K562 (cell line): ENCODE measurements at regions not wholly inside any gene's neighbourhood (a gene's known extent, or its start where the extent isn't known, plus 50 kb on each side); places are given as distances from the start of the nearest gene placed in this dataset.

Experiments used
- AFF4 ChIP-seq: sonication (generic); formaldehyde crosslinking; IDR thresholded peaks from 2 replicates; pipeline ENCODE4 v1.8.0; 2023; ENCODE audit warnings: mild to moderate bottlenecking, missing genetic modification reagents
- CSDE1 ChIP-seq, 2 experiments: fragments of 450-650 bp; IDR thresholded peaks; 2 replicates each; pipeline ENCODE4 v1.6.1; 2016; ENCODE audit warnings: mild to moderate bottlenecking in 1 of 2
- CXXC5 ChIP-seq: fragments of 250-450 bp; sonication (Bioruptor Pico); IDR thresholded peaks from 2 replicates; pipeline ENCODE4 v1.8.0; 2022; ENCODE audit warnings: inconsistent platforms, mild to moderate bottlenecking, moderate library complexity
- ETV5 ChIP-seq: sonication (generic); formaldehyde crosslinking; IDR thresholded peaks from 2 replicates; pipeline ENCODE4 v1.4.0; 2020; ENCODE audit warnings: low read depth, mild to moderate bottlenecking, missing genetic modification reagents
- FOXA3 ChIP-seq, 2 experiments: fragments of 450-650 bp in 1 of 2; sonication (generic) in 1 of 2; formaldehyde crosslinking; IDR thresholded peaks in 1 of 2; conservative IDR thresholded peaks in 1 of 2; 2 replicates each; pipeline versions ENCODE4 v1.4.0 to v1.8.0; 2020 to 2022; ENCODE audit warnings: mild to moderate bottlenecking in 2 of 2, missing genetic modification reagents in 1 of 2
- MTA2 ChIP-seq: fragments of 450-650 bp; IDR thresholded peaks from 2 replicates; pipeline ENCODE4 v1.6.1; 2016; ENCODE audit warnings: low read depth
- NCOA1 ChIP-seq: fragments of 450-650 bp; IDR thresholded peaks from 2 replicates; pipeline ENCODE4 v1.6.1; 2016; ENCODE audit warnings: low read depth
- SNRNP70 ChIP-seq: fragments of 200-400 bp; formaldehyde crosslinking; optimal IDR thresholded peaks from 2 replicates; pipeline ENCODE3; 2017; ENCODE audit warnings: low read depth, low read length
- SRSF9 ChIP-seq: fragments of 200-400 bp; formaldehyde crosslinking; IDR thresholded peaks from 2 replicates; pipeline ENCODE4 v1.6.1; 2017; ENCODE audit warnings: low read depth, low read length, borderline replicate concordance
- TEAD1 ChIP-seq, 2 experiments: fragments of 450-650 bp in 1 of 2; sonication (generic) in 1 of 2; formaldehyde crosslinking; IDR thresholded peaks; 2 replicates each; pipeline versions ENCODE4 v1.4.0 to v1.8.0; 2020 to 2022; ENCODE audit warnings: mild to moderate bottlenecking in 2 of 2, missing genetic modification reagents in 1 of 2
- TEAD4 ChIP-seq, 2 experiments: sonication (generic) in 1 of 2; formaldehyde crosslinking in 1 of 2; IDR thresholded peaks; 2 replicates each; pipeline versions ENCODE4 v1.6.1 to v1.8.0; 2012 to 2022; ENCODE audit warnings: borderline replicate concordance in 1 of 2, inconsistent platforms in 1 of 2, low read length in 1 of 2, mild to moderate bottlenecking in 1 of 2, missing genetic modification reagents in 1 of 2
- ZBTB1 ChIP-seq: sonication (generic); formaldehyde crosslinking; IDR thresholded peaks from 2 replicates; pipeline ENCODE4 v1.8.1; 2023; ENCODE audit warnings: missing genetic modification reagents, low read depth, mild to moderate bottlenecking, borderline replicate concordance
- ZNF197 ChIP-seq: fragments of 200-800 bp; sonication (Bioruptor generic); IDR thresholded peaks from 2 replicates; pipeline ENCODE4 v1.6.1; 2016; ENCODE audit warnings: low read depth, missing genetic modification characterization, missing compliant biosample characterization
- ZNF436 ChIP-seq: fragments of 250-450, 450-650 bp; sonication (Bioruptor Pico); formaldehyde crosslinking; IDR thresholded peaks from 2 replicates; pipeline ENCODE4 v1.7.0; 2020; ENCODE audit warnings: mild to moderate bottlenecking
- ZNF511 ChIP-seq: sonication (generic); formaldehyde crosslinking; IDR thresholded peaks from 2 replicates; pipeline ENCODE4 v1.8.0; 2022; ENCODE audit warnings: mild to moderate bottlenecking, missing genetic modification reagents
- TF ChIP-seq, protein P1 (sequence below), 2 experiments: fragments of 450-650 bp in 1 of 2; sonication (generic) in 1 of 2; formaldehyde crosslinking in 1 of 2; IDR thresholded peaks in 1 of 2; conservative IDR thresholded peaks in 1 of 2; 2 replicates each; pipeline versions ENCODE4 v1.6.1 to v1.8.1; 2016 to 2023; ENCODE audit warnings: mild to moderate bottlenecking in 2 of 2, moderate library complexity in 2 of 2, inconsistent platforms in 1 of 2, missing genetic modification reagents in 1 of 2
- TF ChIP-seq, protein P2 (sequence below): sonication (generic); formaldehyde crosslinking; IDR thresholded peaks from 2 replicates; pipeline ENCODE4 v1.8.1; 2022; ENCODE audit warnings: missing genetic modification reagents
- TF ChIP-seq, protein P3 (sequence below): fragments of 200-800 bp; sonication (Bioruptor generic); IDR thresholded peaks from 2 replicates; pipeline ENCODE4 v1.6.1; 2017; ENCODE audit warnings: missing genetic modification characterization, missing compliant biosample characterization

DNA sequence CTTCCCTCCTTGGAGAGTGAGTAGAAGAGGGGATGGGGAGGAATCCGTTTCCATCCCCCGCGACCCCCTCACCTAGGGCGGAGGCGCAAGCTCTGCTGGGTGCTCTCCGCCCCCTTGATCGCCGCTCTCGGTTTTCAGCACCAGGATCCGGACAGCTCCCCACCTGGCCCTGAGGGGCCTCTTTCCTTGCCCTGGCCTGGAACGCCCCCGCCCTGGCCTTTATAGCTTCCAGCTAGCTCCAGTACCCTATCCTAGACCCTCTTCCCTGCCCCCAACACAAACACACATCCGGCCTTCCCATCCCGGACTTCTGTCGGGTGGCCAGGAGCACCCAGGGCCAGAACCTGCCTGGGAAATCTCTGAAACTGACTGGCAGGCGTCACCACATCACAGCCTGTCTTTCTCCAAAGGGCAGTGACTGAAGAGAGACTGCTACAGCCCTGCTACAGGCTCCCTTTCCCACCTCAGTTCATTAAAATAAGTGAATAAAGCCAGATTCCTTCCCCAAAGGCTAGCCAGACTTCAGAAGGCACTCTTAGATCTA is 72.3 kb upstream of the LEP start (continued):
- TF ChIP-seq, protein P1, sequence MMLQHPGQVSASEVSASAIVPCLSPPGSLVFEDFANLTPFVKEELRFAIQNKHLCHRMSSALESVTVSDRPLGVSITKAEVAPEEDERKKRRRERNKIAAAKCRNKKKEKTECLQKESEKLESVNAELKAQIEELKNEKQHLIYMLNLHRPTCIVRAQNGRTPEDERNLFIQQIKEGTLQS (IDR thresholded peaks at IDR 0.05), result no peak
- TF ChIP-seq, protein P1 (CRISPR knock-in tag; conservative IDR thresholded peaks at IDR 0.05), result no peak
- TF ChIP-seq, protein P2, sequence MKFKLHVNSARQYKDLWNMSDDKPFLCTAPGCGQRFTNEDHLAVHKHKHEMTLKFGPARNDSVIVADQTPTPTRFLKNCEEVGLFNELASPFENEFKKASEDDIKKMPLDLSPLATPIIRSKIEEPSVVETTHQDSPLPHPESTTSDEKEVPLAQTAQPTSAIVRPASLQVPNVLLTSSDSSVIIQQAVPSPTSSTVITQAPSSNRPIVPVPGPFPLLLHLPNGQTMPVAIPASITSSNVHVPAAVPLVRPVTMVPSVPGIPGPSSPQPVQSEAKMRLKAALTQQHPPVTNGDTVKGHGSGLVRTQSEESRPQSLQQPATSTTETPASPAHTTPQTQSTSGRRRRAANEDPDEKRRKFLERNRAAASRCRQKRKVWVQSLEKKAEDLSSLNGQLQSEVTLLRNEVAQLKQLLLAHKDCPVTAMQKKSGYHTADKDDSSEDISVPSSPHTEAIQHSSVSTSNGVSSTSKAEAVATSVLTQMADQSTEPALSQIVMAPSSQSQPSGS (CRISPR knock-in tag), result no peak
- TF ChIP-seq ETV5 (peak; percentile 54; the same call in 1 of the 2 replicates), FOXA3 (CRISPR knock-in tag; conservative IDR thresholded peaks at IDR 0.05 in 1 of 2, IDR thresholded peaks at IDR 0.05 in 1 of 2) (peak in 1 of 2 experiments; percentile 38; a peak in 1 of 4 replicates), TEAD1 (CRISPR knock-in tag; IDR thresholded peaks at IDR 0.05) (peak in 1 of 2 experiments; percentile 52; a peak in 1 of 4 replicates), SRSF9 (no peak), CSDE1 (IDR thresholded peaks at IDR 0.05) (no peak), MTA2 (no peak), CXXC5 (CRISPR knock-in tag) (0 out of 2 replicates have a peak, but pooled peaks have one; percentile 29), ZNF197 (no peak), ZBTB1 (peak; percentile 59; the same call in 1 of the 2 replicates), AFF4 (CRISPR knock-in tag) (0 out of 2 replicates have a peak, but pooled peaks have one; percentile 40), ZNF511 (peak; percentile 87), ZNF436 (CRISPR knock-in tag) (no peak), TEAD4 (IDR thresholded peaks at IDR 0.05; ENCODE audit: low read length) (no peak), TEAD4 (CRISPR knock-in tag; IDR thresholded peaks at IDR 0.05; ENCODE audit: borderline replicate concordance) (no peak), NCOA1 (peak; percentile 65; the same call in 1 of the 2 replicates), SNRNP70 (no peak)
- TF ChIP-seq, protein P3, sequence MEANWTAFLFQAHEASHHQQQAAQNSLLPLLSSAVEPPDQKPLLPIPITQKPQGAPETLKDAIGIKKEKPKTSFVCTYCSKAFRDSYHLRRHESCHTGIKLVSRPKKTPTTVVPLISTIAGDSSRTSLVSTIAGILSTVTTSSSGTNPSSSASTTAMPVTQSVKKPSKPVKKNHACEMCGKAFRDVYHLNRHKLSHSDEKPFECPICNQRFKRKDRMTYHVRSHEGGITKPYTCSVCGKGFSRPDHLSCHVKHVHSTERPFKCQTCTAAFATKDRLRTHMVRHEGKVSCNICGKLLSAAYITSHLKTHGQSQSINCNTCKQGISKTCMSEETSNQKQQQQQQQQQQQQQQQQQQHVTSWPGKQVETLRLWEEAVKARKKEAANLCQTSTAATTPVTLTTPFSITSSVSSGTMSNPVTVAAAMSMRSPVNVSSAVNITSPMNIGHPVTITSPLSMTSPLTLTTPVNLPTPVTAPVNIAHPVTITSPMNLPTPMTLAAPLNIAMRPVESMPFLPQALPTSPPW (CRISPR knock-in tag), result no peak
